ENCODE measurements at regions not wholly inside any gene's neighbourhood (a gene's known extent, or its start where the extent isn't known, plus 50 kb on each side); places are given as distances from the start of the nearest gene placed in this dataset.

DNA sequence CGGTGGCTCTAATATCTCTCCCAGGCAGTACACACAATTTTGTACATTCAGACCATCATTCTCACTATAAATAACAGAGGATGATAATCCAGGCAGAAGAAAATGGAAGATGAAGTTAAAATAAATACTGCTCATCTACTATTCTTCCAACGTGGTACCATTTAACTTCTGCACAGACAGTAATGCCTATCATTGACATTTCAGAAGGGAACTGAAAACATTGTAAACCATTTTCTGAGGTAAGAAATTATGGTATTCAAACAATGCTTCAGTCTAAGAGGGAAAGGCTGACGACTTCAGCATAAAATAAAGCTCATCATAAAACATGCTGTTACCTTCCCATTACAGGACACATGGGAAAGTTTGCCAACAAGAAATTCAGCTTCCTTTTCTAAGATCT is 814.4 kb downstream of the NR4A2 start:
- Histone ChIP-seq H3K4me1 (no peaks in the 10 kb centered on the region), H3K27me3 (no peaks in the 10 kb centered on the region), H3K36me3 (ENCODE audit: low read depth, missing control alignments) (no peaks in the 10 kb centered on the region), H3K4me3 (no peak overlapping the region), H3K9me3 (no peaks in the 10 kb centered on the region), H3K27ac (no peak overlapping the region)
- intact Hi-C loops (cut with DNase I; ENCODE audit: low total_unique reads): no loop called here
- 56 to 64% methylated on average over 3 of the region's 3 CpGs for WGBS, 2 donors
- TF ChIP-seq, protein P1, sequence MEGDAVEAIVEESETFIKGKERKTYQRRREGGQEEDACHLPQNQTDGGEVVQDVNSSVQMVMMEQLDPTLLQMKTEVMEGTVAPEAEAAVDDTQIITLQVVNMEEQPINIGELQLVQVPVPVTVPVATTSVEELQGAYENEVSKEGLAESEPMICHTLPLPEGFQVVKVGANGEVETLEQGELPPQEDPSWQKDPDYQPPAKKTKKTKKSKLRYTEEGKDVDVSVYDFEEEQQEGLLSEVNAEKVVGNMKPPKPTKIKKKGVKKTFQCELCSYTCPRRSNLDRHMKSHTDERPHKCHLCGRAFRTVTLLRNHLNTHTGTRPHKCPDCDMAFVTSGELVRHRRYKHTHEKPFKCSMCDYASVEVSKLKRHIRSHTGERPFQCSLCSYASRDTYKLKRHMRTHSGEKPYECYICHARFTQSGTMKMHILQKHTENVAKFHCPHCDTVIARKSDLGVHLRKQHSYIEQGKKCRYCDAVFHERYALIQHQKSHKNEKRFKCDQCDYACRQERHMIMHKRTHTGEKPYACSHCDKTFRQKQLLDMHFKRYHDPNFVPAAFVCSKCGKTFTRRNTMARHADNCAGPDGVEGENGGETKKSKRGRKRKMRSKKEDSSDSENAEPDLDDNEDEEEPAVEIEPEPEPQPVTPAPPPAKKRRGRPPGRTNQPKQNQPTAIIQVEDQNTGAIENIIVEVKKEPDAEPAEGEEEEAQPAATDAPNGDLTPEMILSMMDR (IDR thresholded peaks at IDR 0.05): no peak
- no peak for TF ChIP-seq POLR2A (IDR thresholded peaks at IDR 0.05)
- DNase-seq: no peak

DNA sequence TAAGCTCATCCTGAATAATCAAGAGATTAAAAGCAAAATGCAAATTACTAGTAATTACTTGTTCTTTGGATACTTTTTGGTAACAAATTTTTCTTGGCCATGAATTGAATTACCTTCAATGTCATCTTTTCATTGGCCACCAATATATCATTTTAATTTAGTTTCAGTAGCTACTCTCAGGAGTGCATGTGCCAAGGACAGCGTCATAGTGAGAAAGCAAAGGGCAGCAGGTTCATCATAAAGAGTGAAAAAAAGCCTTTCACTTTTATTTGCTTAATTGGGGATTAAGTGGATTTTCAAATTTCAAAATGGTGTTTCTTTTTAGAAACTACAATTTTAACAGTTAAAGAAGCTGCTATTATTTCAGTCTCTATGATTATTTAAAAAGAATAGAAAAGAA is 815.2 kb downstream of the NR4A2 start:
- no peaks in the 10 kb centered on the region for H3K27me3 ChIP-seq
- WGBS, 2 donors: 50 to 61% methylated on average over 1 of the region's 1 CpG
- no peak for TF ChIP-seq POLR2A (IDR thresholded peaks at IDR 0.05)
- TF ChIP-seq, protein P1 (IDR thresholded peaks at IDR 0.05): no peak
- H3K9me3 ChIP-seq: no peaks in the 10 kb centered on the region
- H3K36me3 ChIP-seq (ENCODE audit: low read depth, missing control alignments): no peaks in the 10 kb centered on the region
- no peak overlapping the region for H3K4me3 ChIP-seq
- no peaks in the 10 kb centered on the region for H3K4me1 ChIP-seq
- no peak overlapping the region for H3K27ac ChIP-seq
- intact Hi-C loops (cut with DNase I; ENCODE audit: low total_unique reads): no loop called here
- no peak for DNase-seq

DNA sequence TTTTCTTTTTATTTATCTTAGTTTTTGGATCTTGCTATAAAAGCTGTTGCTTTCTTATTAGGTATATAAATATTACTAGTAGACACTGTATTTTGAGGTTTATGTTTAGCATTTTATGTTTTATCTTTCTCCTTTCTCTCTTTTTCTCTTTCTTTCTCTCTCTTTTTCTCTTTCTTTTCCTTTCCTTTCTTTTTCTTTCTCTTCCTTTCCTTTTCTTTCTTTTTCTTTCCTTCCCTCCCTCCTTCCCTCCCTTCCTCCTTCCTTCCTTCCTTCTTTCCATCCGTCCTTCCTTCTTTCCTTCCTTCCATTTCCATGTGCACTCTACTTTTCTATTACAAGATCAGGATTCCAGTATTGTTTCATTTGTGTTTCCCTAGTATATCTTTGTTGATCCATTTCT is 814.8 kb downstream of the KCNJ3 start:
- no peak for TF ChIP-seq POLR2A (IDR thresholded peaks at IDR 0.05)
- TF ChIP-seq, protein P1 (IDR thresholded peaks at IDR 0.05): no peak
- Histone ChIP-seq H3K4me3 (no peak overlapping the region), H3K36me3 (ENCODE audit: low read depth, missing control alignments) (no peaks in the 10 kb centered on the region), H3K4me1 (no peaks in the 10 kb centered on the region), H3K9me3 (no peaks in the 10 kb centered on the region), H3K27me3 (no peaks in the 10 kb centered on the region), H3K27ac (no peak overlapping the region)
- WGBS, 2 donors: 89 to 97% methylated on average over 1 of the region's 1 CpG
- DNase-seq: no peak
- intact Hi-C loops (cut with DNase I; ENCODE audit: low total_unique reads): no loop called here

DNA sequence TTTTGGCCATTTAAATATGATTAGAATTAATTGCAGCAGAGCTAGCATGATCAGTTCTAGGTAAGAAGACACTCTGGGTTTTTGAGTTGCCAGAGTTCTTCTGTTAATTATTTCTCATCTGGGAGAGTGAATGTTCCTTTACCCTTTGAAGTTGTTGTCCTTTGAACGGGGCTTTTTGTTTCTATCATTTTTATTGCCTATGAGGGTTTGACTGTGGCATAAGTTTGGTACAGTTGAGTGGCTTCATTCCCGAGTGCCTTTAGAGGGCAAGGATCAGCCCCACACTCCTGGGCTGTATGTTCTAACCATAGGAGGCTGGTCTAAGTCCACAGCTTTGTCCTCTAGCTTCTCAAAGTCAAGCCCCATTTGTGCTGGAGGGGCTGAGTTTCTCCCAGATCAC is 804.3 kb downstream of the KCNJ3 start:
- no peaks in the 10 kb centered on the region for H3K27me3 ChIP-seq
- no peaks in the 10 kb centered on the region for H3K4me1 ChIP-seq
- intact Hi-C loops (cut with DNase I; ENCODE audit: low total_unique reads): no loop called here
- H3K27ac ChIP-seq: no peak overlapping the region
- WGBS, 2 donors: 70 to 78% methylated on average over 2 of the region's 2 CpGs
- no peak overlapping the region for H3K4me3 ChIP-seq
- TF ChIP-seq, protein P1 (IDR thresholded peaks at IDR 0.05): no peak
- TF ChIP-seq POLR2A (IDR thresholded peaks at IDR 0.05): no peak
- H3K9me3 ChIP-seq: no peaks in the 10 kb centered on the region
- H3K36me3 ChIP-seq (ENCODE audit: low read depth, missing control alignments): no peaks in the 10 kb centered on the region
- no peak for DNase-seq

DNA sequence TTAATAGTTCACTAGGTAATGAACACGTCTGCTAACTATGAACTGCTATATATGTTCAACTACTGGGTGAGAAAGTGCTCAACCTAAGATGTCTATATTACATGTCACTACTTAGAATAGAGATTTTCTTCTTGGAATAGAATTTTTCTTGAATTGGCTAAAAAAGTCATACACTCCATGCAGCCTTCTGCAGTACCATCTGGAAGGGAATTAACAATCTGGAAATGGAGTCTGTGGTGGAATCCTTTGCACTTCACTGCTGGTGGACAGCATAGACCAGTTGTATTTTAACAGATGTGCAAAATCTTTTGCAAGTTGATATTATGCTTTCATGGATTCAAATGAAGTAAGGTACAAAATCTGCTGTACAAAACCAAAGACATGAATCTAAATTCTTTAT is 799.6 kb downstream of the KCNJ3 start:
- no peak for DNase-seq
- 90 to 97% methylated on average over 1 of the region's 1 CpG for whole genome bisulfite sequencing, 2 donors
- Histone ChIP-seq H3K4me3 (no peak overlapping the region), H3K27ac (no peak overlapping the region), H3K4me1 (no peaks in the 10 kb centered on the region), H3K36me3 (ENCODE audit: low read depth, missing control alignments) (no peaks in the 10 kb centered on the region), H3K9me3 (no peaks in the 10 kb centered on the region), H3K27me3 (no peaks in the 10 kb centered on the region)
- no peak for TF ChIP-seq POLR2A (IDR thresholded peaks at IDR 0.05)
- TF ChIP-seq, protein P1 (IDR thresholded peaks at IDR 0.05): no peak
- intact Hi-C loops (cut with DNase I; ENCODE audit: low total_unique reads): no loop called here

All from testis (tissue), 2 donors.